HG03159 (cell line): ENCODE measurements at regions not wholly inside any gene's neighbourhood (a gene's known extent, or its start where the extent isn't known, plus 50 kb on each side); places are given as distances from the start of the nearest gene placed in this dataset.
"Not testable (repeated sequence)": the region's sequence is repeated elsewhere in the genome, so short reads cannot be mapped to it uniquely, and the experiment has no call there.

Experiments
- ATAC-seq: cut with Tn5 transposase; IDR thresholded peaks from one replicate; pipeline ENCODE4 v1.9.1; 2021; ENCODE audit warnings: mild to moderate bottlenecking, moderate library complexity; ENCODE audit not compliant: unreplicated experiment

DNA sequence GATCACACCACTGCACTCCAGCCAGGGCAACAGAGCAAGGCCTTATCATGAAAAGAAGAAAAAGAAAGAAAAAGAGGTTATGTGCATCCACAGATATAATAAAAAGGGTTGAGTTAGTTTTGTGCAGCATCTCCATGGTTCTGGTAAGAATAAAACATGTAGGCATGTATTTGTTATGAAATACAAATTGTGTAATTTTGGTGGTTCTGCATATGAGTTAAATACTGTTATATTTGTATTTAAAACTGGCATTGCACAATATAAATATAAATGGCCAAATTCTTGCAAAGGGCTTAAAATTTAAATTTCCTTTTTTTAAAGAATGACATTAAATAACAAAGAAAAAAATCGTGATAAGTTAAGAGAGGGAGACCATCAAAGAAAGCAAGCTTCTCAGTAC is 159.1 kb upstream of the PREP start:
- ATAC-seq: no peak

DNA sequence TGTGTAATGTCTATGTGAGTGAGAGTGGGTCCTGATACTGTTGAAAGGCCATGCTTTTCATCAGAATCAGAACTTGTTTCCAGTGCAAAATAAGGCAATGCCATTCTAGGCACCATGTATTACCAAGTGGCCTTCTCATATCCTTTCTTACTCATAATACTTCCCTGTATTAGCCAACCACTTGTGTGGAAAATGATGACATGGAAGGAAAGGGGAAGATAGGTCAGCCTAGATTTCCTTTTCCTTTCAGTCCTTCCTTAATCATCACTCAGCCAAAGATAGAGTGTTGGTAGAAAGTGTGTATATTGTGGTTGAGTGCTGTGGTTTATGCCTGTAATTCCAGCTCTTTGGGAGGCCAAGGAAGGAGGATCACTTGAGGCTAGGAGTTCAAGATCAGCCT is 158.6 kb upstream of the PREP start:
- ATAC-seq: no peak

DNA sequence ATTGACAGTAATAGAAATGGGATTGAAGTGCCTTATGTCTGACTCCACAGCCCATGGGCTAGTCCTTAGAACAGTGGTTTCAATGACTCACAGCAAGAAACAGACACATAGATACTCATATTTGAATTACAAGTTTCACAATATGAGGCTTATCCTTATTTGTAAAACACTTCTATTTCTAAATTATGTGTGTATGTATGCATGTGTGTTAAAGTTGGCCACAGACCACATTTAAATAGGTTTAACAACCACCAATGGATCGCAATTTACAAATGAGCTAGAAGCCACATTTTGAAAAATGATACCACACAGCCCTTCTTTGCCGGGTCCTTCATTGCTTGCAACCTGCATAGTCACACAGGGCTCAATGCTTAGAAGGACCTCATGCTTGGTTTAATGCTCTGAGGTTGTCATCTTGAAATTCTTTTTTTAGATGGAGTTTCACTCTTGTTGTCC is 157.8 kb upstream of the PREP start:
- peak; percentile 89 for ATAC-seq

DNA sequence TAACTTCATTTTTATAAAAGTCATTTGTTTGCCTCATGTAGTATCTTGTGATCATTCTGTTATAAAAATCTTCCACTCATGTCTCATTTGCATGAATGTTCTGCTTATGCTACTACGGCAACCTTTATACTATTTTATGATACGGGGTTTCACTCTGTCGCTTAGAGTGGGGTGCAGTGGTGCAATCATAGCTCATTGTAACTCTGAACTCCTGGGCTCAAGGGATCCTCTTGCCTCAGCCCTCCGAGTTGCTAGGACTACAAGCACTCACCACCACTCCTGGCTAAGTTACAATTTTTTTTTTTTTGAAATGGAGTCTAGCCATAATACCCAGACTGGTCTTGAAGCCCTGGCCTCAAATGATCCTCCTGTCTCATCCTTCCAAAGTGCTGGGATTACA is 154.4 kb upstream of the PREP start:
- no peak for ATAC-seq

DNA sequence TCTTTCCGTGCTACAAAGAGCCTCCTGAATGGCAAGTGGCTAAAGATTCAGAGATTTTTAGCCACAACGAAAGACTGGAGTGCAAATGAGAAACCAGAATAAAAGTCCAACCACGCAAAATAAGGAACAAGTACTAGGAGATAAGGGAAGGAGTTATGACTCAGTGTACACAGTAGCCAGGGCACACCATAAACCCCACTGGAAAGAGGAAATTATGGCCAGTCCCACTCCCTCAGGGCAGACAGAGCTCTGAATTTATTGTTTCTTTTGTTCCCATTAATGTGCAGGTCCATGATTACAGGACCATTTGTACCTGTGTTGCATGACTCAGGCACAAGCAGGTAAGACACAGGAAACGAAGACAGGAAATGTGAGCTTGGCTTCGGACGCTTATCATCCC is 150.3 kb upstream of the PREP start:
- ATAC-seq: no peak

DNA sequence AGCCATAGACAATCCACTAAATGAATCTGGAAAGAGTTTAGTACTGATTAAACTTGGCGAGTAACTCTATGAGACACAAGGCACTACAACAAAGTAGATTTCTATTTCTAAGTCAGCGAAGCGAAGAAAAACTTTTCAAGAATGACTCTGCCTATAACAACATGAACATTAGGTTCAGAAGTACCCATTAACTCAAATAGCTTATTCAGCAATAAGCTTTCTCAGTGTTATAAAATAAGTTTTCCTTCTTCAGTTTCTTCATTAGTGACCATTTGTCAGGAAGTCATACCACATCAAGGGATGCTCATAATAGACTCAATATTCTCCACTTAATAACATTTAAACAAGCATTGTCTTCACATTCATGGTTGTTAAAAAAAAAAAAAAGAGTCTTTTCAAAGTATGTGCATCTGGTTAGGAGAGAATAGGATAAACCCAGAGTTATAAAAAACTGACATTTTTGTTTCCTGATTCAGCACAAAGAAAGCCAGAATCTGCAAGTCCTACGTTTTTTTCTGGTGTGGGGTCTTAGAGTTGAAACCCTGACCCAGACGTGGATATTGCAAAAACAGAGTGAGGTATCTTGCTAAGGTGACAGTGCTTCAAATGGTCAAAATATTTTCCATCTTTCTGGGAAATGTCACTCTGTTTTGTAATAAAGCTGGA is 148.2 kb upstream of the PREP start:
- ATAC-seq: no peak

DNA sequence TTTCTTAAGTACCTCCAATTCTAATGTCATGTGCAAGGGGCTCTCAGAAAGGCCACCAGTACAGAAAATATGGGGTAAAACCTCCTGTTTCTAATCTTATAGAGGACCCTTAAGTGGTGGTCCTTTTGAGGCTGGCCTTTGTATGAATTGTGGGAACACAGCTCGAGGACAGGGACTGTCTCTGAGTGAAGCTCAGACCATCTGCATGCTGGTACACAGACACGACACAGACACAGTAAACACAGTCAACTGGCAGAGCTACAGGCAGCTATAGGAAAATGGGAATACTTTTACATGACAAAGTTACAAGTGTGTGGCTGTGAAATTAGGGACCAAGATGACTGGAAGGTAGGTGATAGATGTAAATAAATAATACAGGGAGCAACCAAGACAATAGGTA is 143.9 kb upstream of the PREP start:
- no peak for ATAC-seq

DNA sequence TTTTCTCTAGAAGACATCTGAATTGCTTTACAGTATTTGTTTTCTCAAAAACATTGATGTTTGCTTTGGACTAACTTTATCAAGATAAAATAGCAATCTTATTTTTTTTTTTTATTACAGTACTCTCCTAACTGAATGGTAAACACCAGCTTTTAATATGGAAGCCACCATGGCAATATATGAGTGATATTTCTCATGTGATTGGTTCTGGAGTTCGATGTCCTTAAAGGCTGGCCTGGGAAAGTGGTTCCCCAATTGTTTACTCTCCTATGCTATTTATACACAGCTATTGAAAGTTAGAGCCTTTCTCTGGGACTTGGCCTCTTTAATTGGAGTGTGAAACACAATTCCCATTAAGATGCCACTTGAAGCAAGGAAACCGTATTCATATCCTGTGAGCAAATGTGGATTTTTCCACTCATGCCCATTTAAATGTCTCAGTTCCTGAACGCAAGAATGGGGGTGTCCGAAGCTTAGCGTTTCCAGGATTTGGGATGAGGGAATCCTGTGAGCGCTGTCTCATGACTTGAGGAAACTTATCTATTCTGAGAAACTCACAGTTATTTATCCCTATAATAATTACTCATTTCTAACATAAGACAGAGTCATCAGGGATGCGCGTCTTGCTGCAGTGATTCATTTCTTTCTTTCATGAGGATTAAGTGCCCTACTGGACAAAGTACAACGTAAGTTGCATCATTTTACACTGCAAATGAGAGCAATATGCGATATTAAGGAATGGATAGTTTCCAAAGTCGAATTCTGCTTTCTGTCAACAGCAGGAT is 143.3 kb upstream of the PREP start:
- ATAC-seq: no peak

DNA sequence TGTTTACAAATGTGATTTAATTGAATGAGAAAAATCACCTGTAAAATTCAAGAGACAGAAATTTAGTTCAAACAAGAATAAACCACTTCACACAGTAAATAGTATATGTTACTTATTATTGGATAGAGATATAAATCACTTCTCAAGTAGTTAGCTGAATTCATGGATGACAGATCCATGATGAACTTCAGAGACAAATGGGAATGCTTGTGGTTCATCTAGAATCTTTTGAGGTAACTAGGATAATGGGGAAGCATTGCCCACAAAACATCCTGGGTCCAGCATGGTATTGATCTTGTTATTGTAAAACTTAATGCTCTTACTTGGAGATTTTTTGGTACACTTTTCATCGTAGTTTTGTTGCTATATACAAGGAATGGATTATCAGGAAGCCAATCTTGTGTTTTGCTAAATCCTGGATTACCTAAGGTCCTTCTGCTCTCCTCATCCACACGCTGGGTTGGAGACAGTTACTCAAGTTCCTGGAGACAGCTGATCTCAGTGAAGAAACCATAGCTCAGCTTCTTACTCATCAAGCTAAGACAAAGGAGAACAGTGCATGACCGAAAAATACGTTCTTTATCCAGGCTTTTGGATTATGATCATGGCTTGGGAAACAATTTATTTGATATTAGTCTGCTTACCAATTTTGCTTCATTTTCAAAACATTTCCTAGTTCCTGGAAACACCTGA is 142.5 kb upstream of the PREP start:
- no peak for ATAC-seq

DNA sequence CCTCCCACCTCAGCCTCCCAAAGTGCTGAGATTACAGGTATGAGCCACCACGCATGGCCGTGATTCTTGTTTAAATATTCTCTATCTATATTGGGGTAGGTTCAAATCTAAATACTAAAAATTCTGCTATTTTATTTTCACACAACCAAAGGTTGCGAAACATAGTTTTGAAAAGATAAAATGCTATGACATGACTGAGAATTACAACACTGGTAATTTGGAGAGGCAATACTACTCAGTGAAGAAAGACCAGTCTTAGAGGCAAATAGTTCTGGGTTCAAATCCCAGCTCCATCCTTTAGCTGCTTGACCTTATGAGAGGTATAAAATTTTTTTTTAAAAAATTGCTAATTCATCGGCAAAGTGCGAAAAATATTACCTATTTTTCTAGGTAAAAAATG is 137.0 kb upstream of the PREP start:
- ATAC-seq: no peak

DNA sequence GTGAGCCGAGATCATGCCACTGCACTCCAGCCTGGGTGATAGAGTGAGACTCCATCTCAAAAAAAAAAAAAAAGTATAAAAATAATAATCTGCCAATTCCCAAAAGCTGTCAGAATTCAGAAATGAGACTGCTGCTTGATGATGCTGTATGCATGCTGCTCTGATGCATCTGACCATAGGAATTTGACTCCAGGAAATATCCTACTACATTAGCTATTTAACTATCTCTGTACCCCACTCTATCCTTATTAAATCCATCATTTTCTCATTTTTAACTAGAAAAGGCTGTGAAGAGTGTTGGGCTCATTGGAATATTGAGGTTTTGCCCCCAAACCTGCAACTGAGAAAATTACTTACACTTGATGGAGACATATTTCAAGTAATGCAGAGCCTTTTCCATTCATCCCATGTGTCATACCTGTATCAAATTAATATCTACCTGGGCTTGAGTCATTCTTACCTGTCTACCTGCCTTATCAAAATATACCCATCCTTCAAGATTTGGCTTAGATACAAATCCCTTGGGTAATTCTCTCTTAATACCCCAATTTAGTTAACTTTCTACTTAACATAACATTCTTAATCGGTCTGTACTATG is 135.2 kb upstream of the PREP start:
- no peak for ATAC-seq

DNA sequence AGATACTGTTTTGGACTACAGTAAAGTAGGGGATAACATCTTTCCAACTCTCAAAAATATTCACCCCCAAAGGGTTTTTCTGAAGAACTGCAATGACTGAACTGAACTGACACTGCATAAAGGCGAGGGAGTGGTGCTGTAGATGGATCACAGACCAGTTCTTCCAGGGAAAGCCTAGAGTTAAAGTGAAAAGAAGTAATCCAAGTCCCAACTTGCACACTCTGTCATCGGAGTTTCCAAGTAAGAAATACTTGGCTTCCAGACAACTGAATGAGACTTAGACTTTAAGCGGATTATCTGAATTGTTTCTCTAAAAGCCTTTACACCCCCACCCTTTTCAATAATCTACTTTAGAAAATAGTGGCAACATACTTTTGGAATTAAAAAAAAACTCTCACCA is 134.1 kb upstream of the PREP start:
- no peak for ATAC-seq

DNA sequence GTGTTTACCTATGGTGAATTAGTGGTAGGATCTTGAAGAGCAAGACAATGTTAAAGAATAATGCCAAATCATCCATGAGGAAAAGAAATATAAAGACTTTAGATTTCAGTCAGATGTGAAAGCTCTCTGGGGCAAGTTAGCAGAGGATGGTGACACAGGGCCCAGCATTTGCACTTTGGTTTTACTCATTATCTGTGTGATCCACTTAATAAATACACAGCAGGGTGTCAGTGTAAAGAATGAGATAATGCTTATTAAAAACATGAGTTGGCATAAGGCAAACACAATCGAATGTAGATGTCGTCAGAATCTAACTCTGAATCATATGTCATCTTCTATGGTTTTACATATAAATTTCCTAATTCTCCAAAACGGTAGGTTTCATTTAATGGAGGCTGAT is 130.4 kb upstream of the PREP start:
- no peak for ATAC-seq

DNA sequence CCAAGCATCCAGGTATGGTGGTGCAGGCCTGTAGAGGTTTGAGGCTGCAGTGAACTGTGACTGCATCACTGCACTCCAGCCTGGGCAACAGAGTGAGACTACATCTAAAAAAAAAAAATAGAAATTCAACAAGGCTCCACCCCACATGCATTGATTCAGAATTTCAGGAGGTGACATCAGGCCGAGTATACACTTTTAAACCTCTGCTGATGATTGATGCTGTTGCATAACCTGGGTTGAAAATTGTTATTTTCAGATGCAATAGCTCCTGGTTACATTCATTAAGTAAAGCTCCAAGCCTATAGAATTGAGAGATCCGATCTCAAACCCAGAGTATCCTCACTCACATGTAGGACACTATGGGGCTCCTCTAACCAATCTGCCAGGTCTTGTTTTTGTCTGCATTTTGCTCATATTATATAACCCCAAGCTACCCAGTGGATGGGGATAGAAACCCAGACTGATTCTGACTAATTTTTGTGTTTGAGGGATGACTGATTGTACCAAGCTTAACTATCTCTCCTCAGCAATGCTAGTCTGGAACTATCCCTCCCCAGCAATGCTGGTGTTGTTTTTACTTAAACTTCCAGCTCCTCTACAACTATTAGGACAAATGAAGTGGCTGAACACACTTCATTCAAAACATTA is 123.5 kb upstream of the PREP start:
- ATAC-seq: no peak

DNA sequence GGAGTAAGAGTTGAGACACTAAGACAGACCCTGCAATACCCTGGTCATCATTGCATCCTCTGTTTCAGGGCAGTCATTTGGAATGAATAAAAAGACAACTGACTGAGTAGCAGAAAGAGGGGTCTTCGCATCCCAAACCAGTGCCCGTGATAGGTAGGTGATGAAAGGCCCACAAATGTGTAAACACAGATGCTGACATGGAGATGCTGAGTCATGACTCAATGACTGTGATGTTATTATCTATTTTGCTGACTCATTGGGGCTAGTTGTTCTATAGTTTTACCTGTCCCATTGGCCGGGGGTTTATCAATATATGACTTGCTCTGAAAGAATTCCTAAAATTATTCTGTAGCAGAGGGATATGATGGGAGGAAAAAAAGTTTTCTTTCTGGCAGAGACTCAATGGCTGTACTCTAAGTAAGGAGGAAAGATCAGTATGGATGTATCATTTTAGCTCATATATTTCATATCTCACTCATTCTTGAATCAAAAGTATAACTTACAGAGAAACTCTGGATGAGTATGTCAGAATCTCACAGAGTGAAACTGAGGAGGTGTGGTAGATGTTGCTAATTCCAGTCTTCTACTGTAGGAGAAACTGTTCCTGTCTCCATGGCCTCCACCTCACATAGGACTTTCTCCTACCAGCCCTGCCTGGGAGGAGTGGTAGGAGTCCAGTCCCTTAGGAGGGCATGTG is 119.9 kb upstream of the PREP start:
- ATAC-seq: no peak

DNA sequence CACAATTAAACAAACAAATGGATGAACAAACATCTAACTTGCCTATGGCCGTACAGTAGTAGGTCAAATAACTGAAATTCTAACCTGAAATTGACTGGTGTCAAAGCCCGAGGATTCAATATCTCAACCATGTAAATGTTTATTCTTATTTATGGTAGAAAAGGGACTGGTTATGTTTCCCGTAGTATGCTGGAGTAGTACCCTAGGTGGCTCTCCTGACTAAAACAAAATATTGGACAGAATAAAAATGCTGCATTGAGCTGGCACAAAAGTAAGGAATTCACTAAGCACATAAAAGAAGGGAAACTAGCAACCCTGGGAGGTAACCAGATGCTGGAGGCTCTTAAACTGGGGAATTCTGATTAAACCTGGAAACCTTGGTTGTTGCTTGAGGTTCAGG is 117.1 kb upstream of the PREP start:
- ATAC-seq: no peak

DNA sequence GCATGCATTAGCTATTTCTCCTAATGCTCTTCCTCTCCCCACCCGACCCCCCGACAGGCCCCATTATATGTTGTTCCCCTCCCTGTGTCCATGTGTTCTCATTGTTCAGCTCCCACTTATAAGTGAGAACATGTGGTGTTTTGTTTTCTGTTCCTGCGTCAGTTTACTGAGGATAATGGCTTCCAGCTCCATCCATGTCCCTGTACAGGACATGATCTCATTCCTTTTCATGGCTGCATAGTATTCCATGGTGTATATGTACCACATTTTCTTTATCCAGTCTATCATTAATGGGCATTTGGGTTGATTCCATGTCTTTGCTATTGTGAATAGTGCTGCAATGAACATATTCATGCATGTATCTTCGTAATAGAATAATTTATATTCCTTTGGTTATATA is 116.1 kb upstream of the PREP start:
- ATAC-seq: not testable (repeated sequence)

DNA sequence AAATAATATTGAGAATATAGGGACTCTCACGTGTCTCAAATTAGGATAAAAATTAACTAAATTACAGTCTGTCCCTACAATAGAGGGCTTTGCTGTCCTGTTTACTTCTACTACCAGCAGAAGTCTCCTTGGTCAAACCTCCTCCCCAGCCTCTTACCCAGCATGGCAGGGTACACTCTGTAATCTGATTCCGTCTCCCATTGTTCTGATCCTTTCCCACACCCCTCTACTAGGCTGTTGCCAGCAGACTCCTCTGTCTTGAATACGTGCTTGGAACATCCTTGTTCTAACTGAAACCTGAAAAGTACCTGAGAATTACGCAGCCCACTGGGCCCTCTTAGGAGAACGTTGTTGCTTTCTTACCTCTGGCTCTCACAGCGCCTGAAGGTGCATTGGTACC is 112.2 kb upstream of the PREP start:
- ATAC-seq: no peak

DNA sequence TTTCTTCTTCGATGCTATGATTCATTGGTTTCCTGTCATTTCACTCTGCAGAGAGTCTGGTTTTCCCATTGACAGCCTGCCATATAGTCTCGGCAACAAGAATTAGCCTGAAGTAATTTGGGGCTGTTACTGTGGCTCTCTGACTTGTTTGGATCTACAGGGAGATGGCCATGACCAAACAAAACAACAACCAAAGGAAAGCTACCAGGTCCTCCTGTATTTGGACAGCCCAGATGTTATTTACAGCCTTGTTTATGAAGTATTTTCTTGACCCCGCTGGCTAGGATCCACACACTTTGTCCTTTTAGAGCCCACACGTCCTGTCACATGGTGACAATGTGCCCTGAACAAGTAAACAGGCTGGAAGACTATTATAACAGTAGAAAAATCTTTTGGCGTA is 111.4 kb upstream of the PREP start:
- ATAC-seq: no peak

DNA sequence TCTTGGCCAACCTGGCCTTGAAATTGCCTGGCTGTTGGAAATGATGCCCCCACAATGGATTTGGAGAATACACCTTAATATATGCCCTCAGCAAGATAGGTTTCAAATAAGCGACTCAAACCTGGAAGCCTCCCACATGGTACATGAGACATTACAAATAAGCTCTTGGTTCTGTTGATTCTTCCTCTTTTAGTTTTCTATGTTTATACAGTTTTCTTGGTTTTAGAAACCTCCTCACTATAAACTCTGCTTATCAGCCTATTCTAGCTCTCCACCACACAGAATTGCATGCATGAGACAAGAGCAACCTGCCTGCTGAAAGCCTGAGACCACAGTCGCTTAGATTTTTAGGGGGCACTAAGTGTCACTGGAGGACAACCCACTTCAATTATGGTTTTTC is 108.8 kb upstream of the PREP start:
- ATAC-seq: no peak

DNA sequence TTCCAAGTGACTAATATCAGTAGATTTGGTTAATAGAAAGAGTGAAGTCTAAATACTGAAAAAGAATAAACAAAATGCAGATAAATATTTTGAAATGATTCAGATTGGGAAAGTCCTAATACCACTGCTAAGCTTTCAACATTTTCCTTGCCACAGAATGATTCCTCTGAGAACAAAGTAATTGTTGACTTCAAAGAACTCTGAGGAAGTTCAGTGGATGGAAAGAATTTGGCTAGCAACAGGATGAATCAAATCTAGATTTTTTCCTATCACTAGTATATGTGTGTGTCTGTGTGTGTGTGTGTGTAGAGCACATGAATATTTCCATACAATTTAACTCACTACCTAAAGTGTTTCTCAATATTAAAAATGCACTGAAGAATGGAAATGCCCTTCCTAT is 107.9 kb upstream of the PREP start:
- no peak for ATAC-seq
